Erythroblast (primary cell): ENCODE measurements at regions not wholly inside any gene's neighbourhood (a gene's known extent, or its start where the extent isn't known, plus 50 kb on each side); places are given as distances from the start of the nearest gene placed in this dataset.

Experiments
- GATA1 ChIP-seq: IDR thresholded peaks from 2 replicates; pipeline ENCODE4 v1.6.1; 2011; ENCODE audit warnings: low read depth, mild to moderate bottlenecking, control low read depth, low read length, moderate library complexity
- POLR2A ChIP-seq: IDR thresholded peaks from 2 replicates; pipeline ENCODE4 v1.6.1; 2011; ENCODE audit warnings: mild to moderate bottlenecking, low read length

DNA sequence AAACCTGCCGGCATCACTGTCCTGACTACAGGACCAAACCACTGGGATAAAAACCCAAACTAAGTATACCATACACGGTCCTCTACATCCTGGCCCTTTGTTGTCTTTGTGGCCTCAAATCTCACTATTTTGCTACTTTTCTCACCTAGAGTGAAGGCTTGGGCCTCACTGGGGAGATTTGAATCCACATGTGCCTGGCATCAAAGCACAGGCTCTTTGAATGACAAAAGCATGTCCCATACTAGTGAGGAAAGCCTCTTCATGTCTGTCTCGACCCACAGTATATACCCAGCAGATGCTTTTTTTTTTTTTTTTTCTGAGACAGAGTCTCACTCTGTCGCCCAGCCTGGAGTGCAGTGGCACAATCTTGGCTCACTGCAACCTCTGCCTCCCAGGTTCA lies 72.5 kb upstream of the DRD2 start:
- TF ChIP-seq POLR2A (no peak), GATA1 (no peak)
